A549 (cell line): ENCODE measurements at regions not wholly inside any gene's neighbourhood (a gene's known extent, or its start where the extent isn't known, plus 50 kb on each side); places are given as distances from the start of the nearest gene placed in this dataset.

Source experiments
- FOSL2 ChIP-seq, 2 experiments: fragments of 450-650 bp in 1 of 2; fragments of >200 bp in 1 of 2; sonication (Bioruptor Twin) in 1 of 2; formaldehyde crosslinking; IDR thresholded peaks; 2 replicates each; pipeline versions ENCODE4 v1.5.0 to v1.6.1; 2016 to 2020; ENCODE audit warnings: mild to moderate bottlenecking in 1 of 2, moderate library complexity in 1 of 2
- HDAC2 ChIP-seq: fragments of 200-600 bp; sonication (generic); IDR thresholded peaks from 2 replicates; pipeline ENCODE4 v1.6.1; 2016
- ZC3H11A ChIP-seq: fragments of 450-650 bp; IDR thresholded peaks from 2 replicates; pipeline ENCODE4 v1.6.1; 2014; ENCODE audit warnings: antibody characterized with exemption, mild to moderate bottlenecking
- TF ChIP-seq, protein P1 (sequence below): fragments of >200 bp; sonication (Bioruptor Twin); formaldehyde crosslinking; IDR thresholded peaks from 3 replicates; pipeline ENCODE4 v1.5.1; 2016
- TF ChIP-seq, protein P2 (sequence below): fragments of >200 bp; sonication (Bioruptor Twin); formaldehyde crosslinking; IDR thresholded peaks from 2 replicates; pipeline ENCODE4 v1.6.1; 2016

DNA sequence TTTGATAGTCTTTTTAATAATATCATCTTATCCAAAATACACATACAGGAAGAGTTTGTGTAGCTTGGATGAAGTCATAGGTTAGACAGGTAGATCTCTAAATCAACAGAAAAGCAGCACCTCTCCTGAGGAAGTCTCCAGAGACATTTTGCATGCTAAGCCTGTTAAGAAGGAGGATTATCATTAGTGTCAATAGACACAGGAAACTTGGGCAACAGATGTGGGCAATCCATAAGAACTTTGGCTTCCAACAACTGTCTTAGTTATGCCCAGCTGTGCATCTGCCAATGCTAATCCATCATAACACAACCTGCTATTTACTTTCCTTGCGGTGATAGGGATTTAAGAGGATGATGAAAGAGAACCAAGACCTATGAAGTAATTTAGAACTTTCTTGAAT is 1052.6 kb downstream of the RPA4 start:
- TF ChIP-seq, protein P1, sequence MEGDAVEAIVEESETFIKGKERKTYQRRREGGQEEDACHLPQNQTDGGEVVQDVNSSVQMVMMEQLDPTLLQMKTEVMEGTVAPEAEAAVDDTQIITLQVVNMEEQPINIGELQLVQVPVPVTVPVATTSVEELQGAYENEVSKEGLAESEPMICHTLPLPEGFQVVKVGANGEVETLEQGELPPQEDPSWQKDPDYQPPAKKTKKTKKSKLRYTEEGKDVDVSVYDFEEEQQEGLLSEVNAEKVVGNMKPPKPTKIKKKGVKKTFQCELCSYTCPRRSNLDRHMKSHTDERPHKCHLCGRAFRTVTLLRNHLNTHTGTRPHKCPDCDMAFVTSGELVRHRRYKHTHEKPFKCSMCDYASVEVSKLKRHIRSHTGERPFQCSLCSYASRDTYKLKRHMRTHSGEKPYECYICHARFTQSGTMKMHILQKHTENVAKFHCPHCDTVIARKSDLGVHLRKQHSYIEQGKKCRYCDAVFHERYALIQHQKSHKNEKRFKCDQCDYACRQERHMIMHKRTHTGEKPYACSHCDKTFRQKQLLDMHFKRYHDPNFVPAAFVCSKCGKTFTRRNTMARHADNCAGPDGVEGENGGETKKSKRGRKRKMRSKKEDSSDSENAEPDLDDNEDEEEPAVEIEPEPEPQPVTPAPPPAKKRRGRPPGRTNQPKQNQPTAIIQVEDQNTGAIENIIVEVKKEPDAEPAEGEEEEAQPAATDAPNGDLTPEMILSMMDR: no peak
- TF ChIP-seq ZC3H11A (no peak), HDAC2 (no peak), FOSL2 (IDR thresholded peaks at IDR 0.05) (no peak), FOSL2 (CRISPR knock-in tag; IDR thresholded peaks at IDR 0.05) (no peak)
- TF ChIP-seq, protein P2, sequence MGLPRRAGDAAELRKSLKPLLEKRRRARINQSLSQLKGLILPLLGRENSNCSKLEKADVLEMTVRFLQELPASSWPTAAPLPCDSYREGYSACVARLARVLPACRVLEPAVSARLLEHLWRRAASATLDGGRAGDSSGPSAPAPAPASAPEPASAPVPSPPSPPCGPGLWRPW: no peak
